OCI-LY3 (cell line): ENCODE measurements at regions not wholly inside any gene's neighbourhood (a gene's known extent, or its start where the extent isn't known, plus 50 kb on each side); places are given as distances from the start of the nearest gene placed in this dataset.

Experiments
- H2AFZ ChIP-seq: fragments of 200-600, 300-600 bp; shearing (Covaris generic); 2 replicates; pipeline ENCODE4 v1.6.0; 2014; ENCODE audit warnings: antibody characterized with exemption, low read depth, low read length
- H3K27ac ChIP-seq: fragments of 200-600, 300-600 bp; sonication (generic); 2 replicates; pipeline ENCODE4 v1.5.1; 2014; ENCODE audit warnings: mild to moderate bottlenecking, low read length, moderate library complexity, mixed read lengths
- H3K27me3 ChIP-seq: fragments of 200-600, 300-600 bp; sonication (generic); 2 replicates; pipeline ENCODE4 v1.6.1; 2014; ENCODE audit warnings: low read depth, low read length, mixed read lengths
- H3K36me3 ChIP-seq: fragments of 200-600, 300-600 bp; sonication (generic); replicated peaks from 2 replicates; pipeline ENCODE3; 2014; ENCODE audit warnings: low read depth, low read length, mixed read lengths
- H3K4me1 ChIP-seq: fragments of 300-600, 200-600 bp; sonication (generic); 2 replicates; pipeline ENCODE4 v1.6.1; 2014; ENCODE audit warnings: low read length, mixed read lengths
- H3K4me2 ChIP-seq: fragments of 200-600, 300-600 bp; sonication (generic); 2 replicates; pipeline ENCODE4 v1.6.1; 2014; ENCODE audit warnings: low read length, mixed read lengths
- H3K4me3 ChIP-seq: fragments of 300-600, 200-600 bp; sonication (generic); 2 replicates; pipeline ENCODE4 v1.5.1; 2014; ENCODE audit warnings: antibody characterized with exemption, mild to moderate bottlenecking, low read length, moderate library complexity
- H3K79me2 ChIP-seq: fragments of 300-600, 200-600 bp; shearing (Covaris generic); 2 replicates; pipeline ENCODE4 v1.6.1; 2014; ENCODE audit warnings: mild to moderate bottlenecking, low read length, mixed read lengths
- H3K9ac ChIP-seq: fragments of 300-600, 200-600 bp; shearing (Covaris generic); 2 replicates; pipeline ENCODE4 v1.6.0; 2014; ENCODE audit warnings: mild to moderate bottlenecking, low read length, moderate library complexity
- H3K9me3 ChIP-seq: fragments of 200-600, 300-600 bp; shearing (Covaris generic); 2 replicates; pipeline ENCODE4 v1.6.1; 2014; ENCODE audit warnings: low read length, mixed read lengths; ENCODE audit not compliant: insufficient read depth
- H4K20me1 ChIP-seq: fragments of 200-600, 300-600 bp; sonication (generic); 2 replicates; pipeline ENCODE4 v1.6.1; 2016; ENCODE audit warnings: low read length, mixed read lengths; ENCODE audit not compliant: insufficient read depth
- CTCF ChIP-seq: fragments of 200-600, 300-600 bp; sonication (generic); IDR thresholded peaks from 2 replicates; pipeline ENCODE4 v1.5.1; 2014; ENCODE audit warnings: antibody characterized with exemption, low read length, low read depth
- EZH2phosphoT487 ChIP-seq: fragments of 200-600 bp; shearing (Covaris generic); IDR thresholded peaks from 2 replicates; pipeline ENCODE4 v1.6.1; 2018; ENCODE audit warnings: antibody characterized with exemption, mixed run types, low read depth

- Histone ChIP-seq H3K4me2 (no peak overlapping the region), H2AFZ (no peak overlapping the region), H3K4me3 (no peak overlapping the region), H3K36me3 (peaks cover 2% of the 10 kb centered on the region), H4K20me1 (no peaks in the 10 kb centered on the region), H3K9ac (no peak overlapping the region), H3K27ac (no peak overlapping the region), H3K79me2 (no peaks in the 10 kb centered on the region), H3K27me3 (peaks cover 16% of the 10 kb centered on the region), H3K4me1 (peaks cover 46% of the 10 kb centered on the region), H3K9me3 (no peaks in the 10 kb centered on the region)
- TF ChIP-seq EZH2phosphoT487 (no peak), CTCF (no peak)
Observed at GRCh38 chr6:159118924-159119323, 50.3 kb upstream of the FNDC1 start.

- Histone ChIP-seq H3K27me3 (peaks cover 16% of the 10 kb centered on the region), H3K9me3 (no peaks in the 10 kb centered on the region), H3K4me2 (peak overlapping the region; percentile 94; the same call in 1 of the 2 replicates), H3K79me2 (no peaks in the 10 kb centered on the region), H3K9ac (no peak overlapping the region), H2AFZ (0 out of 2 replicates have a peak overlapping the region, but pooled peaks have one; percentile 46), H3K4me3 (no peak overlapping the region), H4K20me1 (no peaks in the 10 kb centered on the region), H3K36me3 (no peaks in the 10 kb centered on the region), H3K4me1 (peaks cover 46% of the 10 kb centered on the region), H3K27ac (no peak overlapping the region)
- no peak for TF ChIP-seq EZH2phosphoT487
- no peak for TF ChIP-seq CTCF
Observed at GRCh38 chr6:159117563-159117962, 51.6 kb upstream of the FNDC1 start.

GRCh38 chr6:159117046-159117445 lies 52.2 kb upstream of the FNDC1 start:
- peak overlapping the region; percentile 94 for H3K4me2 ChIP-seq
- TF ChIP-seq CTCF = no peak
- TF ChIP-seq EZH2phosphoT487 = no peak
- peak overlapping the region; percentile 66; the same call in 1 of the 2 replicates for H3K4me3 ChIP-seq

GRCh38 chr6:159116343-159116742 lies 52.9 kb upstream of the FNDC1 start:
- peak overlapping the region; percentile 11; the same call in 1 of the 2 replicates for H3K27ac ChIP-seq
- TF ChIP-seq EZH2phosphoT487 = no peak
- TF ChIP-seq CTCF = no peak
- no peak overlapping the region for H3K9ac ChIP-seq
- H4K20me1 ChIP-seq = no peaks in the 10 kb centered on the region
- H3K4me1 ChIP-seq = peaks cover 46% of the 10 kb centered on the region
- peaks cover 16% of the 10 kb centered on the region for H3K27me3 ChIP-seq
- no peaks in the 10 kb centered on the region for H3K36me3 ChIP-seq
- H3K79me2 ChIP-seq = no peaks in the 10 kb centered on the region
- H3K4me2 ChIP-seq = peak overlapping the region; percentile 94
- no peak overlapping the region for H2AFZ ChIP-seq
- peak overlapping the region; percentile 66 for H3K4me3 ChIP-seq
- H3K9me3 ChIP-seq = no peaks in the 10 kb centered on the region

More at GRCh38 chr6:159117046-159117445, 52.2 kb upstream of the FNDC1 start:
- Histone ChIP-seq H2AFZ (no peak overlapping the region), H3K36me3 (no peaks in the 10 kb centered on the region), H3K79me2 (no peaks in the 10 kb centered on the region), H3K9ac (no peak overlapping the region), H4K20me1 (no peaks in the 10 kb centered on the region), H3K9me3 (no peaks in the 10 kb centered on the region), H3K27ac (0 out of 2 replicates have a peak overlapping the region, but pooled peaks have one; percentile 11), H3K27me3 (peaks cover 16% of the 10 kb centered on the region), H3K4me1 (peaks cover 46% of the 10 kb centered on the region)
